HG02870 (cell line): ENCODE measurements at regions not wholly inside any gene's neighbourhood (a gene's known extent, or its start where the extent isn't known, plus 50 kb on each side); places are given as distances from the start of the nearest gene placed in this dataset.

ENCODE experiments used
- ATAC-seq: cut with Tn5 transposase; IDR thresholded peaks from one replicate; pipeline ENCODE4 v1.9.1; 2021; ENCODE audit warnings: mild to moderate bottlenecking, moderate library complexity; ENCODE audit not compliant: unreplicated experiment

- ATAC-seq: no peak
Observed at GRCh38 chr12:19709889-19710288, 270.6 kb downstream of the AEBP2 start.

- ATAC-seq: no peak
Observed at GRCh38 chr12:19710811-19711793, 271.8 kb downstream of the AEBP2 start.

- no peak for ATAC-seq
Observed at GRCh38 chr12:19712041-19712440, 272.7 kb downstream of the AEBP2 start.

- ATAC-seq: no peak
Observed at GRCh38 chr12:19718401-19718800, 279.1 kb downstream of the AEBP2 start.

GRCh38 chr12:19719672-19720071 lies 280.4 kb downstream of the AEBP2 start:
- no peak for ATAC-seq

- no peak for ATAC-seq
Observed at GRCh38 chr12:19726122-19726521, 286.8 kb downstream of the AEBP2 start.

GRCh38 chr12:19726592-19726991 lies 287.3 kb downstream of the AEBP2 start:
- no peak for ATAC-seq

- no peak for ATAC-seq
Observed at GRCh38 chr12:19737019-19737418, 297.7 kb downstream of the AEBP2 start.

- no peak for ATAC-seq
Observed at GRCh38 chr12:19739195-19739776, 300.0 kb downstream of the AEBP2 start.

GRCh38 chr12:19740472-19741131 lies 301.3 kb downstream of the AEBP2 start:
- no peak for ATAC-seq

- ATAC-seq: no peak
Observed at GRCh38 chr12:19741132-19741489, 301.8 kb downstream of the AEBP2 start.

GRCh38 chr12:19744705-19745218 lies 305.5 kb downstream of the AEBP2 start:
- ATAC-seq: no peak

GRCh38 chr12:19746471-19746870 lies 307.2 kb downstream of the AEBP2 start:
- ATAC-seq: no peak

GRCh38 chr12:19749906-19750574 lies 310.7 kb downstream of the AEBP2 start:
- no peak for ATAC-seq

GRCh38 chr12:19751078-19751477 lies 311.8 kb downstream of the AEBP2 start:
- no peak for ATAC-seq

GRCh38 chr12:19752712-19753111 lies 313.4 kb downstream of the AEBP2 start:
- ATAC-seq: no peak

GRCh38 chr12:19755136-19755535 lies 315.8 kb downstream of the AEBP2 start:
- ATAC-seq: no peak

GRCh38 chr12:19757317-19757877 lies 318.1 kb downstream of the AEBP2 start:
- ATAC-seq: peak; percentile 54

GRCh38 chr12:19759227-19759626 lies 319.9 kb downstream of the AEBP2 start:
- ATAC-seq: no peak

- no peak for ATAC-seq
Observed at GRCh38 chr12:19760611-19761010, 321.3 kb downstream of the AEBP2 start.

- no peak for ATAC-seq
Observed at GRCh38 chr12:19761463-19761862, 322.2 kb downstream of the AEBP2 start.
